ENCODE measurements at regions not wholly inside any gene's neighbourhood (a gene's known extent, or its start where the extent isn't known, plus 50 kb on each side); places are given as distances from the start of the nearest gene placed in this dataset.

- H3K9me3 Mint-ChIP-seq (ENCODE audit: unreplicated experiment), result no peaks in the 10 kb centered on the region
Observed at GRCh38 chr6:74091136-74091793, 395.3 kb downstream of the CD109 start.

GRCh38 chr6:74087899-74088298 lies 391.9 kb downstream of the CD109 start:
- DNase-seq (ENCODE audit: low read depth) (no peak), FAIRE-seq (peak; percentile 50)
- no peaks in the 10 kb centered on the region for H3K36me3 ChIP-seq (ENCODE audit: insufficient read depth, low read length)
- H3K4me3 Mint-ChIP-seq (ENCODE audit: unreplicated experiment), result no peak overlapping the region
- H3K9me3 ChIP-seq (ENCODE audit: insufficient read depth, low read depth, low read length), result no peaks in the 10 kb centered on the region
- no peaks in the 10 kb centered on the region for H3K79me2 ChIP-seq (ENCODE audit: insufficient read depth, low read length)
- no peak overlapping the region for H2AFZ ChIP-seq (ENCODE audit: low read depth, low read length)
- no peaks in the 10 kb centered on the region for H3K4me1 ChIP-seq (ENCODE audit: insufficient read depth, low read length)
- H4K20me1 ChIP-seq (ENCODE audit: insufficient read depth, low read length), result no peaks in the 10 kb centered on the region
- H3K27me3 Mint-ChIP-seq (ENCODE audit: low read depth, unreplicated experiment), result no peaks in the 10 kb centered on the region
- peaks cover 2% of the 10 kb centered on the region for H3K9me3 Mint-ChIP-seq (ENCODE audit: unreplicated experiment)
- no peaks in the 10 kb centered on the region for H3K4me1 Mint-ChIP-seq (ENCODE audit: low read depth, unreplicated experiment)
- H3K4me3 ChIP-seq (ENCODE audit: insufficient read depth, low read depth, low read length), result no peak overlapping the region
- TF ChIP-seq, protein P1, sequence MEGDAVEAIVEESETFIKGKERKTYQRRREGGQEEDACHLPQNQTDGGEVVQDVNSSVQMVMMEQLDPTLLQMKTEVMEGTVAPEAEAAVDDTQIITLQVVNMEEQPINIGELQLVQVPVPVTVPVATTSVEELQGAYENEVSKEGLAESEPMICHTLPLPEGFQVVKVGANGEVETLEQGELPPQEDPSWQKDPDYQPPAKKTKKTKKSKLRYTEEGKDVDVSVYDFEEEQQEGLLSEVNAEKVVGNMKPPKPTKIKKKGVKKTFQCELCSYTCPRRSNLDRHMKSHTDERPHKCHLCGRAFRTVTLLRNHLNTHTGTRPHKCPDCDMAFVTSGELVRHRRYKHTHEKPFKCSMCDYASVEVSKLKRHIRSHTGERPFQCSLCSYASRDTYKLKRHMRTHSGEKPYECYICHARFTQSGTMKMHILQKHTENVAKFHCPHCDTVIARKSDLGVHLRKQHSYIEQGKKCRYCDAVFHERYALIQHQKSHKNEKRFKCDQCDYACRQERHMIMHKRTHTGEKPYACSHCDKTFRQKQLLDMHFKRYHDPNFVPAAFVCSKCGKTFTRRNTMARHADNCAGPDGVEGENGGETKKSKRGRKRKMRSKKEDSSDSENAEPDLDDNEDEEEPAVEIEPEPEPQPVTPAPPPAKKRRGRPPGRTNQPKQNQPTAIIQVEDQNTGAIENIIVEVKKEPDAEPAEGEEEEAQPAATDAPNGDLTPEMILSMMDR (IDR thresholded peaks at IDR 0.05; ENCODE audit: insufficient read depth, low read depth, low read length), result no peak
- TF ChIP-seq EZH2 (IDR thresholded peaks at IDR 0.05; ENCODE audit: insufficient read depth, low read length), result no peak
- H3K27ac Mint-ChIP-seq (ENCODE audit: unreplicated experiment), result no peak overlapping the region
- no peak overlapping the region for H3K27ac ChIP-seq (ENCODE audit: low read depth, low read length)
- no peak overlapping the region for H3K4me2 ChIP-seq (ENCODE audit: low read length)
- H3K36me3 Mint-ChIP-seq (ENCODE audit: low read depth, unreplicated experiment), result no peaks in the 10 kb centered on the region
- no peaks in the 10 kb centered on the region for H3K27me3 ChIP-seq (ENCODE audit: insufficient read depth, low read length)
- H3K9ac ChIP-seq (ENCODE audit: low read length), result no peak overlapping the region

More at GRCh38 chr6:74091136-74091793, 395.3 kb downstream of the CD109 start:
- FAIRE-seq, result peak; percentile 74
- Mint-ChIP-seq H3K27me3 (ENCODE audit: low read depth, unreplicated experiment) (no peaks in the 10 kb centered on the region), H3K4me3 (ENCODE audit: unreplicated experiment) (no peak overlapping the region), H3K36me3 (ENCODE audit: low read depth, unreplicated experiment) (no peaks in the 10 kb centered on the region), H3K4me1 (ENCODE audit: low read depth, unreplicated experiment) (no peaks in the 10 kb centered on the region), H3K27ac (ENCODE audit: unreplicated experiment) (peak overlapping the region; percentile 20)
- H3K9me3 ChIP-seq (ENCODE audit: insufficient read depth, low read depth, low read length), result no peaks in the 10 kb centered on the region
- no peaks in the 10 kb centered on the region for H4K20me1 ChIP-seq (ENCODE audit: insufficient read depth, low read length)
- no peak overlapping the region for H2AFZ ChIP-seq (ENCODE audit: low read depth, low read length)
- H3K9ac ChIP-seq (ENCODE audit: low read length), result no peak overlapping the region
- H3K36me3 ChIP-seq (ENCODE audit: insufficient read depth, low read length), result no peaks in the 10 kb centered on the region
- no peak overlapping the region for H3K4me2 ChIP-seq (ENCODE audit: low read length)
- DNase-seq (ENCODE audit: low read depth), result peak; percentile 9
- no peak for TF ChIP-seq EZH2 (IDR thresholded peaks at IDR 0.05; ENCODE audit: insufficient read depth, low read length)
- TF ChIP-seq, protein P1 (IDR thresholded peaks at IDR 0.05; ENCODE audit: insufficient read depth, low read depth, low read length), result peak; percentile 78
- H3K4me1 ChIP-seq (ENCODE audit: insufficient read depth, low read length), result no peaks in the 10 kb centered on the region
- H3K27ac ChIP-seq (ENCODE audit: low read depth, low read length), result no peak overlapping the region
- no peaks in the 10 kb centered on the region for H3K79me2 ChIP-seq (ENCODE audit: insufficient read depth, low read length)
- H3K4me3 ChIP-seq (ENCODE audit: insufficient read depth, low read depth, low read length), result no peak overlapping the region
- H3K27me3 ChIP-seq (ENCODE audit: insufficient read depth, low read length), result no peaks in the 10 kb centered on the region

- H3K9ac ChIP-seq (ENCODE audit: low read length), result no peak overlapping the region
- FAIRE-seq, result no peak
- H3K36me3 Mint-ChIP-seq (ENCODE audit: low read depth, unreplicated experiment), result no peaks in the 10 kb centered on the region
Observed at GRCh38 chr6:74075896-74076295, 379.9 kb downstream of the CD109 start.

More at GRCh38 chr6:74075896-74076295, 379.9 kb downstream of the CD109 start:
- Histone ChIP-seq H3K36me3 (ENCODE audit: insufficient read depth, low read length) (no peaks in the 10 kb centered on the region), H4K20me1 (ENCODE audit: insufficient read depth, low read length) (no peaks in the 10 kb centered on the region), H3K27ac (ENCODE audit: low read depth, low read length) (no peak overlapping the region), H3K4me1 (ENCODE audit: insufficient read depth, low read length) (no peaks in the 10 kb centered on the region), H2AFZ (ENCODE audit: low read depth, low read length) (no peak overlapping the region), H3K79me2 (ENCODE audit: insufficient read depth, low read length) (no peaks in the 10 kb centered on the region), H3K4me2 (ENCODE audit: low read length) (no peak overlapping the region), H3K4me3 (ENCODE audit: insufficient read depth, low read depth, low read length) (no peak overlapping the region), H3K9me3 (ENCODE audit: insufficient read depth, low read depth, low read length) (no peaks in the 10 kb centered on the region), H3K27me3 (ENCODE audit: insufficient read depth, low read length) (no peaks in the 10 kb centered on the region)
- TF ChIP-seq, protein P1 (IDR thresholded peaks at IDR 0.05; ENCODE audit: insufficient read depth, low read depth, low read length), result no peak
- no peak for TF ChIP-seq EZH2 (IDR thresholded peaks at IDR 0.05; ENCODE audit: insufficient read depth, low read length)
- Mint-ChIP-seq H3K4me3 (ENCODE audit: unreplicated experiment) (no peak overlapping the region), H3K9me3 (ENCODE audit: unreplicated experiment) (peaks cover 4% of the 10 kb centered on the region), H3K4me1 (ENCODE audit: low read depth, unreplicated experiment) (peaks cover 15% of the 10 kb centered on the region), H3K27me3 (ENCODE audit: low read depth, unreplicated experiment) (no peaks in the 10 kb centered on the region), H3K27ac (ENCODE audit: unreplicated experiment) (no peak overlapping the region)
- DNase-seq (ENCODE audit: low read depth), result no peak

Data from astrocyte (in vitro differentiated cells and primary cell).